ENCODE measurements at regions not wholly inside any gene's neighbourhood (a gene's known extent, or its start where the extent isn't known, plus 50 kb on each side); places are given as distances from the start of the nearest gene placed in this dataset.
A peak's percentile ranks its signal among the peaks of the same experiment; 100 is the strongest.

- ATAC-seq (ENCODE audit: insufficient read depth, low read depth) (no peak), DNase-seq (no peak)
- Histone ChIP-seq H3K4me1 (ENCODE audit: insufficient read depth, low read length) (no peaks in the 10 kb centered on the region), H2AFZ (ENCODE audit: low read depth, low read length) (no peak overlapping the region), H3K4me2 (ENCODE audit: insufficient read depth, low read length) (no peak overlapping the region), H3K9me3 (ENCODE audit: insufficient read depth, low read length, severe bottlenecking) (no peaks in the 10 kb centered on the region), H3K9ac (ENCODE audit: low read depth, low read length) (no peak overlapping the region), H3K27me3 (ENCODE audit: insufficient read depth, low read length, poor library complexity) (no peaks in the 10 kb centered on the region), H3K27ac (ENCODE audit: low read length) (no peak overlapping the region), H3K36me3 (ENCODE audit: insufficient read depth, low read length) (no peaks in the 10 kb centered on the region), H4K20me1 (ENCODE audit: insufficient read depth, low read length) (no peaks in the 10 kb centered on the region), H3K4me3 (ENCODE audit: low read depth in 1 of 2, low read length in 2 of 2) (no peak overlapping the region), H3K79me2 (ENCODE audit: insufficient read depth, low read length) (no peaks in the 10 kb centered on the region)
- TF ChIP-seq CTCF (IDR thresholded peaks at IDR 0.05; ENCODE audit: borderline replicate concordance, extremely low read depth, low read length, poor library complexity, severe bottlenecking) (no peak), EZH2 (IDR thresholded peaks at IDR 0.05; ENCODE audit: borderline replicate concordance, low read depth, low read length, severe bottlenecking) (no peak)
Measured at GRCh38 chr20:7371518-7372163, 568.6 kb downstream of the HAO1 start.

GRCh38 chr20:7375905-7376304 is 564.4 kb downstream of the HAO1 start:
- ATAC-seq (ENCODE audit: insufficient read depth, low read depth) (no peak), DNase-seq (no peak)
- no peaks in the 10 kb centered on the region for H3K36me3 ChIP-seq (ENCODE audit: insufficient read depth, low read length)
- H2AFZ ChIP-seq (ENCODE audit: low read depth, low read length) = no peak overlapping the region
- no peaks in the 10 kb centered on the region for H3K4me1 ChIP-seq (ENCODE audit: insufficient read depth, low read length)
- no peaks in the 10 kb centered on the region for H4K20me1 ChIP-seq (ENCODE audit: insufficient read depth, low read length)
- no peak overlapping the region for H3K4me3 ChIP-seq (ENCODE audit: low read depth in 1 of 2, low read length in 2 of 2)
- TF ChIP-seq CTCF (IDR thresholded peaks at IDR 0.05; ENCODE audit: borderline replicate concordance, extremely low read depth, low read length, poor library complexity, severe bottlenecking) = peak; percentile 67
- TF ChIP-seq EZH2 (IDR thresholded peaks at IDR 0.05; ENCODE audit: borderline replicate concordance, low read depth, low read length, severe bottlenecking) = no peak
- no peak overlapping the region for H3K4me2 ChIP-seq (ENCODE audit: insufficient read depth, low read length)
- no peaks in the 10 kb centered on the region for H3K79me2 ChIP-seq (ENCODE audit: insufficient read depth, low read length)
- no peaks in the 10 kb centered on the region for H3K9me3 ChIP-seq (ENCODE audit: insufficient read depth, low read length, severe bottlenecking)
- H3K27ac ChIP-seq (ENCODE audit: low read length) = no peak overlapping the region
- no peak overlapping the region for H3K9ac ChIP-seq (ENCODE audit: low read depth, low read length)
- H3K27me3 ChIP-seq (ENCODE audit: insufficient read depth, low read length, poor library complexity) = no peaks in the 10 kb centered on the region

DNA sequence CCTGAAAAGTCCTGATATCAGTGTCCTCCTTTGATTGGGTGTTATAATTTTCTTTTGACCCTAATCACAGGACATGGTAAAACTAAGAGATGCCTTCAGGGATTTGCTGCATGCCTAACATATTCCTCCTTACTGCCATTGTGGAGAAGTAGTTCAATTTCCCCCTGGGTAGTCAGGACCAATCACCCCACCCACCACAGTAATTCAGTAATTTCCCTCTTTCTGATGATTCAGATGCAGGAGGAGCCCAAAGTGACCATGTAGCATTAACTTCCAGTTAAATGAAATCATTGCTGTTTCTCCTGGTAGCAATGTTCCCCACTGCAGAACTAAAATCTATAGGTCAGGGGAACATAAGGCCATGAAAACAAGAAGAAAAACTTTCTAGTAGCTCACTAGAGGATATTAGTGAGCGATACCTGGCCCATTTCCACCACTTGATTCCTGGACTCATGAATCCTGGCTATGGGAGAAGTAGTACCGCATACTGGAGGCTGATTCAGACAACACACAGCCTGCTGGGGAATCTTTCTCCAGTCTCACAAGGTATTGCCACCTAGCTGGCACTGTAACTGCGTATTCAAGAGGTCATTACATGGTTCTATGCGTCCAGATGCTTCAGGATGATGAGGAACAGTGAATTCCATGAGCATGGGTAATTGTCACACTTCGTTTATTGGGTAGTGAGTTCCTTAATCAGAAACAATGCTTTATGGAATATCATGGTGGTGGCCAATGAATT is 561.2 kb downstream of the HAO1 start:
- H3K4me2 ChIP-seq (ENCODE audit: insufficient read depth, low read length) = no peak overlapping the region
- H3K27ac ChIP-seq (ENCODE audit: low read length) = no peak overlapping the region
- no peaks in the 10 kb centered on the region for H3K36me3 ChIP-seq (ENCODE audit: insufficient read depth, low read length)
- H3K4me1 ChIP-seq (ENCODE audit: insufficient read depth, low read length) = no peaks in the 10 kb centered on the region
- no peak overlapping the region for H3K4me3 ChIP-seq (ENCODE audit: low read depth in 1 of 2, low read length in 2 of 2)
- TF ChIP-seq CTCF (IDR thresholded peaks at IDR 0.05; ENCODE audit: borderline replicate concordance, extremely low read depth, low read length, poor library complexity, severe bottlenecking) (no peak), EZH2 (IDR thresholded peaks at IDR 0.05; ENCODE audit: borderline replicate concordance, low read depth, low read length, severe bottlenecking) (no peak)
- H3K79me2 ChIP-seq (ENCODE audit: insufficient read depth, low read length) = no peaks in the 10 kb centered on the region
- H4K20me1 ChIP-seq (ENCODE audit: insufficient read depth, low read length) = no peaks in the 10 kb centered on the region
- H2AFZ ChIP-seq (ENCODE audit: low read depth, low read length) = no peak overlapping the region
- no peak overlapping the region for H3K9ac ChIP-seq (ENCODE audit: low read depth, low read length)
- DNase-seq (no peak), ATAC-seq (ENCODE audit: insufficient read depth, low read depth) (no peak)
- peaks cover 5% of the 10 kb centered on the region for H3K27me3 ChIP-seq (ENCODE audit: insufficient read depth, low read length, poor library complexity)
- no peaks in the 10 kb centered on the region for H3K9me3 ChIP-seq (ENCODE audit: insufficient read depth, low read length, severe bottlenecking)

All from DND-41 (cell line).